Esophagus muscularis mucosa (tissue), 4 donors: ENCODE measurements at regions not wholly inside any gene's neighbourhood (a gene's known extent, or its start where the extent isn't known, plus 50 kb on each side); places are given as distances from the start of the nearest gene placed in this dataset.
"Not testable (repeated sequence)": the region's sequence is repeated elsewhere in the genome, so short reads cannot be mapped to it uniquely, and the experiment has no call there.

Source experiments
- CTCF ChIP-seq, 3 experiments: fragments of 200-600 bp in 2 of 3; fragments of 450-650 bp in 1 of 3; sonication (generic) in 2 of 3; IDR thresholded peaks; one replicate each; pipeline ENCODE4 v1.5.1; 2017 to 2019; ENCODE audit warnings: antibody characterized with exemption in 3 of 3, mild to moderate bottlenecking in 2 of 3, moderate library complexity in 1 of 3
- EP300 ChIP-seq: sonication (generic); formaldehyde crosslinking; IDR thresholded peaks from one replicate; pipeline ENCODE4 v1.6.1; 2017; ENCODE audit warnings: antibody characterized with exemption
- POLR2A ChIP-seq: fragments of 450-650 bp; IDR thresholded peaks from one replicate; pipeline ENCODE4 v1.6.1; 2017; ENCODE audit warnings: antibody characterized with exemption, moderate library complexity, mild to moderate bottlenecking, low read depth

- TF ChIP-seq CTCF (IDR thresholded peaks at IDR 0.05); POLR2A; EP300: not testable (repeated sequence)
Measured at GRCh38 chr19:13676967-13677366, 87.4 kb upstream of the MRI1 start.
